ENCODE measurements at regions not wholly inside any gene's neighbourhood (a gene's known extent, or its start where the extent isn't known, plus 50 kb on each side); places are given as distances from the start of the nearest gene placed in this dataset.

GRCh38 chr18:25608091-25608490 lies 256.1 kb upstream of the ZNF521 start:
- no peak for TF ChIP-seq CEBPB (IDR thresholded peaks at IDR 0.05)
- no peak for TF ChIP-seq RAD21 (IDR thresholded peaks at IDR 0.05; ENCODE audit: low read depth)
- TF ChIP-seq REST (IDR thresholded peaks at IDR 0.05; ENCODE audit: low read depth): no peak
- TF ChIP-seq MAX (IDR thresholded peaks at IDR 0.05): no peak
- no peak for TF ChIP-seq EP300 (IDR thresholded peaks at IDR 0.05; ENCODE audit: borderline replicate concordance)
- TF ChIP-seq YY1 (IDR thresholded peaks at IDR 0.05; ENCODE audit: low read depth): no peak
- no peak for TF ChIP-seq TCF12 (IDR thresholded peaks at IDR 0.05; ENCODE audit: low read depth)
- TF ChIP-seq CREB1 (IDR thresholded peaks at IDR 0.05; ENCODE audit: low read depth): no peak
- no peak for TF ChIP-seq TAF1 (IDR thresholded peaks at IDR 0.05; ENCODE audit: low read depth)
- no peak for TF ChIP-seq EGR1 (IDR thresholded peaks at IDR 0.05)
- no peak for TF ChIP-seq FOXM1 (IDR thresholded peaks at IDR 0.05; ENCODE audit: borderline replicate concordance, low read depth)
- TF ChIP-seq TEAD4 (IDR thresholded peaks at IDR 0.05): no peak

Data from Ishikawa (cell line).